Ureter (tissue), 1 donor: ENCODE measurements at regions not wholly inside any gene's neighbourhood (a gene's known extent, or its start where the extent isn't known, plus 50 kb on each side); places are given as distances from the start of the nearest gene placed in this dataset.
"Not testable (repeated sequence)": the region's sequence is repeated elsewhere in the genome, so short reads cannot be mapped to it uniquely, and the experiment has no call there.

Source experiments
- DNase-seq: peaks from one replicate; pipeline ENCODE4 v3.0.0-alpha.2; 2020; ENCODE audit warnings: low spot score
- donor health status: DM: yes; HTN: yes; CAD: no.

DNA sequence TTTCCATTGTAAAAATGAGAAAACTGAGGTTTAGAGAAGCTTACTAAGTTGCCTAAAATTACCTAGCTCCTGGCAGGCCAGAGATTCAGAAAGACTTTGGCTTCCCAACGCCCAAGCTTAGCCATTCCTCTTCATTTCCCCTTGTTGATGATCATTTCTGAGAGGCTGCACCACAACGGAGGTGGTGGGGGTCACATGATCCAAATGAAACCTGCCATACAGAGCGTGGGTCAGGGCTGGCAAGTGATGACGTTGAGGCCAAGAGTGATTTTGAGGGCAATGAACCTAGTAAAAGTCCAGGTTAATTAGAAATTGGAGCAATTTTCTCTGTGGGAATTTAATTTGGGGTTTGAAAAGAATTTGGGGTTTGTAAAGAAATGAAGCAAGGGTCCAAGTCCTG, 109.9 kb downstream of the TMEM182 start:
- DNase-seq: no peak

DNA sequence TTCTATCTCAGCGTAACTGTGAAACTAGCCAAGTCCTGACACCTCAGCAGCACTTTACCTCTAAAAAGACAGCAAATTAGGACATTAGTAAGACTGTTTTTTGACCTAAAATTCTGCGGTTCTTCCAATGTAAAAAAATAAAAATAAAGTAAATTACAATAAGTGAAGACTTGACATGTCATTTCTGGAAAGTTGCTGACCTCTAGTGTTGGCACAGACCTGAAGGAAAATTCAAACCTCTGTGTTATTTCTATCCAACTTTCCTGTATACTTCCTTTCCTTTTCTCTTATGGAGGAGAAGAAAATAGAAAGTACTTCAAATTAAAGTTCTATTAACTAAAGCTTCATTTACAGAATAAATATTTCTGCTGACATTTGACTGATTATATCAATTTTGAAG, 110.6 kb downstream of the TMEM182 start:
- no peak for DNase-seq

DNA sequence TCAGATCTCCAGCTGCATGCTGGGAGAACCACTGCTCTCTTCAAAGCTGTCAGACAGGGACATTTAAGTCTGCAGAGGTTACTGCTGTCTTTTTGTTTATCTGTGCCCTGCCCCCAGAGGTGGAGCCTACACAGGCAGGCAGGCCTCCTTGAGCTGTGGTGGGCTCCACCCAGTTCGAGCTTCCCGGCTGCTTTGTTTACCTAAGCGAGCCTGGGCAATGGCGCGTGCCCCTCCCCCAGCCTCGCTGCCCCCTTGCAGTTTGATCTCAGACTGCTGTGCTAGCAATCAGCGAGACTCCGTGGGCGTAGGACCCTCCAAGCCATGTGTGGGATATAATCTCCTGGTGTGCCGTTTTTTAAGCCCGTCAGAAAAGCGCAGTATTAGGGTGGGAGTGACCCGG, 117.7 kb downstream of the TMEM182 start:
- not testable (repeated sequence) for DNase-seq

DNA sequence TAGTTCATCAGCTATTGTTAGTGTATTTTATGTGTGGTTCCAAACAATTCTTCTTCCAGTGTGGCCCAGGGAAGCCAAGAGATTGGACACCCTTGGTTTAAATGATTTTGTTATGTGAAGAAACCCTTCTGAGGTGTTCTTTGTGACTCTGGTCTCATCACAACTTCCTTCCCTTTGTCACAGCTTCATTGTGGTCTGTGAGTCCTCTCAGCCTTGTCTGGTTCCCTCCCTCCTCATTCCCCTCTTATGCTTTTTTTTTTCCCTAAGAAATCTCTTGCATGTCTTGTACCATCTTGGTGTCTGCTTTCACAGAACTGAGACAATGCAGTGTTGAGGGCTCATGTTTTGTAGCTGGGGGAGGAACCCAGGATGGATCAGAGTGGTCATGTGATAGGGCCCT, 118.9 kb downstream of the TMEM182 start:
- DNase-seq: no peak

DNA sequence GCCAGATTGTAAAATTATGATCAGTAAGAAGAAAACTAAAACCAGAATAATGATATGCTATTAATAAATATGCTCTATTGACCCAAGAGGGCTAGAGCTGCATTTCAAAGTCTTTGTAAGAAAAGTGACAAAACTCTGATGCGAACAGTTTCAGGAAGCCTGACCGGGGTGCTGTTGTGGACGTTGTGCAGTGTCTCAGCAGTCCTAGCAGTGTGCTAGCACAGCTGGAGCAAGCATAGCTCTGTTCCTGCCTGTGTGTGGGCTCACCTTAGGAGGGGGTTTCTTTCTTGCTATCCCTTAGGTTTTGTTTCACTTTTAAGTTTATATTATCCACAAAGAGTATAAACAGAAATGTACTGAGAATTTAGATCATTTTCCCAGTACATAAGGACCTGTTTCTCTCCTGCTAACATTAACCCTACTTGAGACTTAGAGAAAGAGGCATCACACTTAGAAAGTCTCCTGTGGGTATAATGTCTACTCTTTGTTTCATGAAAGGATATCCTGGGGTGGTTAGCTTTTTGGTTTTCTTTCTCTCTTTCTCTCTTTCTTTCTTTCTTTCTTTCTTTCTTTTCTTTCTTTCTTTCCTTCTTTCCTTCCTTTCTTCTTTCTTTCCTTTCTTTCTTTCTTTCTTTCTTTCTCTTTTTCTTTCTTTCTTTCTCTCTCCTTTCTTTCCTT, 124.5 kb downstream of the TMEM182 start:
- DNase-seq: no peak

DNA sequence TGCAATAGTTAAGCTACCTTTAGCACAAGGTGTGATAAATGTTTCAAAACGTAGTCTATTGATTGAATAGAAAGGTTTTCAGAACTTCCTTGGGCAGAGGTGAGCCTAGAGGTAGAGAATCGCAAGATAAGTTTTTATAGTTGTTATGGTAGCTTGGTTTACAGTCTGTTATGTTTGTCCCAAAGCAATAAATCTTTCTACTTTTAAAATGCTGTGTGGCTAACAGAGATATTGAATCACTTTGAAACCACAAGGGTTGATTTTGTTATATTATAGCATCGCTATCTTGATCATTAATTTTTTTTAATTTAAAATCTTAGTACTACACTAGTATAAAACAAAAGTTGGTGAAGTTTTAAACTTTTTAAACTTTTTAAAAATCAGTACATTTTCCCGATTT, 126.7 kb downstream of the TMEM182 start:
- no peak for DNase-seq

DNA sequence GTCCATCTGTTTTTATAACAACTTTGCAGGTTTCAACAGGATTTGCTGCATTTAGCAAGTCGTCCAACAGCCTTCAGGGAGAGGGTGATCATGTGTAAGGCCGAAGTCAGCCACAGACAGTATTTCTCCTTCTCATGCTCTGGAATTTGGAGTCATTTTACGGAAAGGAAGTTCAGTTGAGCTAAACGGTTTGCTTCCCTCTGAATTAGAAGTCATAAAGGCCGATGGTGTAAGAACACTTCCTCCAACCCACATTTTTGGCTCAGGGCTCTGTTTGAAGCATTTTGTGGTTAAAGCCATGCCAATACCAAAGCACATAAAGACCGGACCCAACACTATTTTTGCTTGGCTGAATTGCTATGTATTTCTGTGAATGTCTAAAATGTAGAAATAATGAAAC, 129.5 kb downstream of the TMEM182 start:
- no peak for DNase-seq

DNA sequence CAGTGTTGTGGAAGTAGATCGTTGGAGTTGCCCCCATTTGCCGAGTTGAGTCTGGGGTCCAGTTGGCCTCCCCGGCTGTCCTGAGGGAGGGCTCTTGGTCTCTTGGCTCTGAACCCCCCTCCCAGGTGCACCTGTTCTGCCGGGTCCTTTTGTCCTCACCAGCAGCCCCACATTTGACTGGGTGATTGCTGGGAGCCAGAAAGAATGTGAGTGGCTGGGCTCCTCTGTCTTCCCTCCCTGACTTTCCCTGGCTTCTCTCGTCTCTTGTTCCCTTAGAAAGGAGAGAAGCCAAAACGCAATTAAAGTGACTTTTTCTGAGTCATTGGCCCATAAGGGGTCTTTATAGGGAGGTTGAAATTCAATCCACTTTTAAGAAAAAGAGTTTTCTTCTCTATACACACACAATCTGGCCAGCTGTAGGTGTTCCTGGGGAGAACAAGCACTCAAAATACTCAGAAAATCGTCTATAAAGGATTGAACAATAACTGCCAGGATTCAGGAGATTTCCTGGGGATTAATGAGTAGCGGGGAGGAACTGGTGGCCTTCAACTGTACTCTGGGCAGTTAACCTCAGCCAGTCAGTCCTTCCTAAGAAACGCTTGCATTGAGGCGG, 131.0 kb downstream of the TMEM182 start:
- DNase-seq: no peak

DNA sequence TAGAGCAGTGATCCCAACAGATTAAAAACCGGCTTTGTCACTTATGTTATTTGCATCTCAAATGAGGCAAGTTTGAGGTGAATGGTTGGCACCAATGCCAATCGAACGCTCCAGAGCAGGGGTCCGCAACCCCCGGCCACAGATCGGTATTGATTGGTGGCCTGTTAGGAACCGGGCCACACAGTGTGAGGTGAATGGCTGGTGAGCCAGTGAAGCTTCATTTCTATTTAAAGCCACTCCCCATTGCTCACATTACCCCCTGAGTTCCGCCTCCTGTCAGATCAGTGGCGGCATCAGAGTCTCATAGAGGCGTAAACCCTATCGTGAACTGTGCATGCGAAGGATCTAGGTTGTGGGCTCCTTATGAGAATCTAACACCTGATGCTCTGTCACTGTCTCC, 132.0 kb downstream of the TMEM182 start:
- no peak for DNase-seq

DNA sequence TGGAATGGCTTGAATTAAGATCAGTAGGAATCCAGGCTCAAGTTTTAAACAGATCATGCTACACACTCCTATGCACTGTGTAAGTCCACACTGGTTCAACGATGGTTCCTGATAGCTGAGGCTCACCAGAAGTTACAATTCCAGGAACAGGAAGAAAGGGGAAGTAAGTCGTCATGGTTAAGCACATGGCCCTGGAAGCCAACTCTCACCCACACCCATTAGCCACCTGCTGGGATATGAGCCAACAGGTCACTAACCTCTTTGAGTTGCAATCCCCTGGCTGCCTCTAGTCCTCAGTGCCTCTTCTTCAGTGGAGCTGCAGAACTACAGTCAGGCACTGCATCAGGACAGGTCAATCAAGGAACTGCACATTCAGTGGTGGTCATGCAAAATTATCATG, 133.5 kb downstream of the TMEM182 start:
- DNase-seq: no peak

DNA sequence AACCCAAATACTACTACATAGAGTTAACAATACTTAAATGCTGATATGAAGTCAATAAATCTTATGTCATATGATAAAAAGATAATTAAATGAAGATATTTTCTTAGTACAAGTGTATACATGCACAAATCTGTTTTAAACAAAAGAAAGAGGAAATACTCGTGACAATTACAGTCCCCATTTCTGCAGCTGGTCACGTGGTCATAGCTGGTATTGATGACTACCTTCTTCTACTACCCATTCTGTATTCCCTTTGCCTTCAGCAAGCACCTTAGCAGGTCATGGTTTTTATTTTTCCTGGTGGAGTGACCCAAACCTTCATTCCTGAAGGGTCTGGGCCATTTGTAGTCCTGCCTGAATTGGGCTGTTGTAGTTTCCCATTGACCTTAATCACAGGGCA, 147.4 kb downstream of the TMEM182 start:
- not testable (repeated sequence) for DNase-seq

DNA sequence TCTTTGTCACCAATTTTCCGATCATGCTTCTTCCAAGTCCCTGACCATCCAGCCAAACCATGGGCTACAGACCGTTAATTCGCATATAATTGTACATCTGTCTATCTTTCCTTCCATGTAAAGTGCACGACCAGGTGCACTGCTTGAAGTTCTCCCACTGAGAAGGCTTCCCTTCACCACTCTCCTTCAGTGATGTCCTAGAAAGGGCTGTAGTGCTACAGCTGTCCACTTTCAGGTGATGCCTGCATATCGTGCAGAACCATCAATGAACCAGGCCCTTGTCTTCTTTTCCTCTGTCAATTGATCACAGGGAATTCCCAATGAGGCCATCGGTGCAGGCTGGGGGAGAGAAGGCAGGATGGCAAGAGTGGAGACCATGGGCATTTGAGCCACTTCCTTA, 148.9 kb downstream of the TMEM182 start:
- no peak for DNase-seq

DNA sequence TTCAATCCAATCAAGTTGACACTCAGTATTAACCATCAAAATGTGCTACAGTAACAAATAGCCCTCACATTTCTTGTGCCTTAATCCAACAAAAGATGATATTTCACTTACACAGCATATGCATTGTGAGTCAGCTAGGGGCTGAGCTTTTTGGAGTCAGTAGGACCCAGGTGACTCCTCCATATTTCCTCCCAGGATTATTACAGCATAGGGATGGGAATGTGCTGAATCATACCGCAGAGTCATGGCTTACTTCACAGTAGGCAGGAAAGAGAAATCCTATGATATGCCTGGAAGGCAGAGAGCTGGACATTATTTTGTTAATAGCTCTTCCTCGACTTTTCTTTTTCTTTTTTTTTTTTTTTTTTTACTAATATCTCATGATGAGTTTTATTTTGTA, 153.3 kb downstream of the TMEM182 start:
- no peak for DNase-seq

DNA sequence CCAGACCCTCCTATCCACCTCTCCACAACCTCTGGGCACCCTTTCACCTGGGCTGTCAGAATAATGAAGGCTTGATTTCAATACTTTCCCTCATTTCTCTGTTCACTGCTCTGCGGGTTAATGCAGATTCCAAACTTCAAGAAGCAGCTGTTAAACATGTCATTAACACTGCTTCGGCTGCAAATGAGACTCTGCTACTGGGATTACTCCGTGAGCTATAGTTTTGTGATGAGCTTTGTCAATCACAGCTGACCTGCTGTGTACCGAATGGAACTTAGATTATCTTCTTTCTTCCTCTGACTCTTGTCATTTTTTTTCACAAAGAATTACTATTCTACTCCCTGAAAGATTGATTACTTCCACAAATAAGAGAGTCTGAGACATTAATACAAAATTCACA, 160.5 kb downstream of the TMEM182 start:
- DNase-seq: no peak

DNA sequence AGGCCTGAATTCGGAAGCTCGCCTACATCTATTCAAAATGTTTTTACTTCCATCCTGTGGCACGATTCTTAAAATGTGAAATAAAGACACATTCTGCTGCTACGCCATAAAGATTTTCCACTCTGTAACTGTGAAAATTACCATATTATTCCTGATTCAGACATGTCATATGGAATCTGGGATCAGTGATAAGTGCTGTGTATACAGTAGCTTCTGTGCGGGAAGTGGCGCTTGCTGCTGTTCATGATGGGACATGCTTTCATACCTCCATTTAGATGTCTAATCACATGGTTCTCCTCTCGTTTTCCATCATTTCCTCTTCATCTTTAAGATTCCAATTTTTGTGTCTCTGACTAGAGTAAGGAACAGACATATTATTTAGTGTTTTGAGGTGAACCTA, 163.2 kb downstream of the TMEM182 start:
- no peak for DNase-seq

DNA sequence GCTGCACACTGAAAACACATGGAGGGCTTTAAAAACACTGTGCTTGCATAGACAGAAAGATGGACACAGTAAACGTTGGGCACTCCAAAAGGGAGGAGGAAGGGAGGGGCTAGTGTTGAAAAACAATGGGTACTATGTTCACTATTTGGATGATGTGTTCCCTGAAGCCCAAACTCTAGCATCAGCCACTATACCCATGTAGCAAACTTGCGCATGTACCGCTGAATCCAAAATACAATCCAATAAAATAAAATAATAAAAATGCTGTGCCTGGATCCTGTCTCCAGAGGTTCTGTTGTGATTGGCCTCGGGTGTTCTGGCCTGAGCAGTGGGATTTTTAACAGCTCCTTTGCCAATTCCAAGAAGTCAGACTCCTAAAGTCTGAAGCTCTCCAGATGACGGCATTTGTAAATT, 166.0 kb downstream of the TMEM182 start:
- DNase-seq: no peak

DNA sequence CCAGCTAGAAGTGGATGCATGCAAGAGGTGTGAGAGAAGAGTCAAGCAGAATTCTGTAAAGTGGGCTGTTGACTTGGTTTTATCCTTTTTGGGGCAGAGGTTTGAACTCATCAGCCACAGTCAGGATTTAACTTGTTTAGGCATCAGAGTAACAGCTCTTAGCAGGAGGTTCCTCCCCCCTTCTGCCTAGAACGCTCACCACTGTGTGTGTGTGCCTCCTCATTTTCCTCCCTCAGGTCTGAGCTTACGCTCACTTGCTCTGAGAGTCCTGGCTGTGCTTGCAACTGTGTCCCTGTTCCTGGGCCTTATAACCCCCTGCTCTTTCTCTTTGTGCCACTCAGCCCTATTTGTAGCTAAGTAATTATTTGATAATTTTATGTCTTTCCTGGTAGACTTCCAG, 167.9 kb downstream of the TMEM182 start:
- DNase-seq: no peak

DNA sequence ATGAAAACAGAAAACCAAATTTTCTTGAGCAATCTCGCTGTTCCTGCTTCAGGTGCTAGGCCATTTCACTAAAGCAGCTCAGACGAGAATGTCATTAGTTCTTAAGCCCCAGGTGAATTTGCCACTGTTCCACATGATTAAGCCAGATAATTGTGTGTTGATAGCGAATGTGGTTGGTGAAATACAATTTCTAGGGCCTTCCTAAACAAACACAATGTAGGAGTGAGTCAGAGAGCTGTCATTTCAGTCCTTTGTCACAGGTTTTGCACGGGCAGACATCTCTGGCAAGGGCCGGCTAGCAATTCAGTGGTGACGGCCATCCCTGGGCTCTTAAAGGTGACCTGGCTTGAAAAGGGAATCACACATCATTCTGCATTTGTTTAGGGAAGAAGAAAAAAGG, 170.7 kb downstream of the TMEM182 start:
- DNase-seq: no peak

DNA sequence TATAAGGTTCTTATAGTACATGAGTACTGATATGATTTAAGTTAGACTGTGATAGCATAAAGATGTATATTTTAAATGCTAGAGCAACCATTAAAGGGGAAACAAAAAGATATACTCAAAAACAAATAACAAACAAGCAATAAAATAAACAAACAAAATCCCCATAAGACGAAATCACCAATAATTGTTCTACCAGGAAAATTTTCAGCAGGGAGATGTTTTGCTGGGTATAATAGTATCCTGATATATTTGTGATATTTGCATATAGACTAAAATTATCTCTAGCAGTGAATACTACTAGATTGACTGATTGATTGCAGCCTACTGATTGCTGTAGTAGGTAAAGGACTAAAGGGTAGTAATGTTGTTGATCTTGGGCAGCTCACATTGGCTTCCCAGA, 177.4 kb downstream of the TMEM182 start:
- DNase-seq: no peak

DNA sequence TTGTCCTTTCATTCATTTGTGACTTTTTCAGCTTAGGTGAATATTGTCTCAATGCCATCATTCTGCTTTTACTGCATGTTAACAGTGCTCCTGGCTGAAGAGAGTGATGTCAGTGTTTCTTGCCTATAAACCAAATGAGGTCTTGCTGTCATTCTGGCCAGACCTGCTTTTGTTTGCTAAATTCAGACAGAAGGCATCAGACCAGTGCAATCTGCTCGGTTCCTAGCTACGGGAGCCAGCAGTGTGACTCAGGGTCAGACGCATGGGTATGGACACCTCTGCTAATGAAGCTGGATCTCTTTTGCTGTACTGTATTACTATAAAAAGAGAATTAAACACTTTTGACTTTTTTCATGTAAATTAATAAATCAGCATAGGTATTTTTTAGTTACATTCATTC, 178.9 kb downstream of the TMEM182 start:
- no peak for DNase-seq

DNA sequence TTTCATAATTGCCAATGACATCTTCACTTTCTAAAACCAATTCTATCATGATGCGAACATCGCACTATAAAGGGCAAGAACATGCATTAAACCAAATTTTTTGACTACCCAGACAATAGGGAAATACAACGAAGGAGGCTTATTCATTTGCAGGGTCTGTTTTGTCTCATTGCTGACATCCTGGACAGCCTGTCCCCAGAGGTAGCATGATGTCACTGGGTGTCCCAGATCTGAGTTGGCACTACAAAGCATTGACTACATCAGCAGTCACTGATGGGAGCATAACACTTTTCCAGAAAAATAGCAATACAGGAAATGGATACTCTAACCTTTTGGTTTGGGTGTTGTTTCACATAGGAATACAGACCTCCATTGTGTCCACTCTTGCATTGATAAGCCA, 180.3 kb downstream of the TMEM182 start:
- DNase-seq: no peak

DNA sequence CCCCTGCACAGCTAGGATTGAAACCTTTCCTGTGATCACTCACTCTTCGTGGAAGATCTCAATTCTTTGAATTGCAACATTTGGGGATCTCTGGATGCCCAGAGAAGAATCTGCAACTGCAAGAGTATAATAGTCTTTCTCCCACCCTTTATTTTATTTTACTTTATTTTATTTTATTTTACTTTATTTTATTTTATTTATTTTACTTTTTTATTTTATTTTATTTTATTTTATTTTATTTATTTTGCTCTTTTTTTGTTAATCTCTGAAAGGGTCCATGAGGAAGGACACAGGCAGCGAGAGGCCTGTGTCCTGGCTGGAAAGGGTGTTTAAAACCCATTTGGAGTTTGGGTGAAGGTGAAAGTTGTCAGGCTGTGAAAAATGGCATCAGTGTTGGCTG, 181.4 kb downstream of the TMEM182 start:
- DNase-seq: no peak

DNA sequence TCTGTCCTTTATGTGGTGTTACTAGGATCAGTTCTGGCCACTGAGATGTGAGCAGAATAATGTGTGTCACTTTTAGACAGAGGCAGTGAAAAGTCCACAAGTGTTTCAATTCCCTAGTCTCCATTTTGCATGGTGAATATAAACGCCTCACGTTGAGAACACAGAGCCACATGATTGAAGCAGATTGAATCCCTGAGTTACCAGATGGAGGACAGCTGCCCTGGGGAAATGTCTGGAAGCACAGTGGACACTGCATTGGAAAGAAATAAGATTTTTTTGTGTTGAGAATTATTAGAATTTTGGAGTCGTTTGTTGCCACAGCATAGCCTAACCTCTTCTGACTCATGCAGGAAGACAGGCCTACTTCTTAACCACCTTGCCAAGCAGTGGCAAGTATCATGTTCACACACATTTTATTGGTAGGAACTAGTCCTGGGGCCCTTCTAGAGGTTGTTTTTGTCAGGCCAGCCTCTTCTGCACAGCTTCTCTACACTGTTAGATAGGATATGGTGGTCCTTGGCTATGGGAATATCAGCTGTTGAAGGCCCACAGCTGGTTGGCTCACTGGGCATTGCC, 188.6 kb downstream of the TMEM182 start:
- DNase-seq: no peak

DNA sequence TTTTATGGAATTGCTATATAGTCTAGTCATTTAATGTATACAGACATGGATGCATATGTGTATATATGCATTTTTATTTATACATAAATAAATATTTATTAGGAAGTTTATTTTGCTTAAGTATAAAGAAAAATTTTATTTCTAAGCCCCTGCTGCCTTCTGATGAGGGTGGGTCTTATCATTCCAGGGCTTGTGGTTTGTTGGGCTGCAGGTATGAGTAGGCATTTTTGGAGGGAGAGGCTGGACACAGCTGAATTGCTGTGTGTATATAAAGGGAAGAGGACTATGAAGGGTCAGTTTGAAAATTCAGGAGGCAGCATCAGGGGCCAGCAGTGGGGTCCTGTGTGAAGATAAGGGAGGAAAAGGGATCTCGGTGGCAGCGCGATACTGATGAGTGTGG, 189.4 kb downstream of the TMEM182 start:
- no peak for DNase-seq
